ENCODE measurements at regions not wholly inside any gene's neighbourhood (a gene's known extent, or its start where the extent isn't known, plus 50 kb on each side); places are given as distances from the start of the nearest gene placed in this dataset.

- no peak for TF ChIP-seq ZFX (IDR thresholded peaks at IDR 0.05; ENCODE audit: borderline replicate concordance)
- TF ChIP-seq CTCF (IDR thresholded peaks at IDR 0.05) = no peak
- H3K27ac ChIP-seq = no peak overlapping the region
Observed at GRCh38 chr14:36068777-36069534, 107.6 kb downstream of the PTCSC3 start.

- TF ChIP-seq CTCF (IDR thresholded peaks at IDR 0.05) = no peak
- TF ChIP-seq ZFX (IDR thresholded peaks at IDR 0.05; ENCODE audit: borderline replicate concordance) = no peak
- no peak overlapping the region for H3K27ac ChIP-seq
Observed at GRCh38 chr14:36067428-36068187, 108.9 kb downstream of the PTCSC3 start.

GRCh38 chr14:36066636-36067035 lies 109.9 kb downstream of the PTCSC3 start:
- no peak overlapping the region for H3K27ac ChIP-seq
- TF ChIP-seq ZFX (IDR thresholded peaks at IDR 0.05; ENCODE audit: borderline replicate concordance) (no peak), CTCF (IDR thresholded peaks at IDR 0.05) (no peak)

GRCh38 chr14:36065831-36066230 lies 110.7 kb downstream of the PTCSC3 start:
- no peak overlapping the region for H3K27ac ChIP-seq
- TF ChIP-seq ZFX (IDR thresholded peaks at IDR 0.05; ENCODE audit: borderline replicate concordance) = no peak
- no peak for TF ChIP-seq CTCF (IDR thresholded peaks at IDR 0.05)

GRCh38 chr14:36059531-36059930 lies 117.0 kb downstream of the PTCSC3 start:
- TF ChIP-seq ZFX (IDR thresholded peaks at IDR 0.05; ENCODE audit: borderline replicate concordance) (no peak), CTCF (IDR thresholded peaks at IDR 0.05) (no peak)
- no peak overlapping the region for H3K27ac ChIP-seq

GRCh38 chr14:36057452-36058116 lies 118.9 kb downstream of the PTCSC3 start:
- H3K27ac ChIP-seq = no peak overlapping the region
- TF ChIP-seq CTCF (IDR thresholded peaks at IDR 0.05) = no peak
- no peak for TF ChIP-seq ZFX (IDR thresholded peaks at IDR 0.05; ENCODE audit: borderline replicate concordance)

All from 22Rv1 (cell line).